ENCODE measurements at regions not wholly inside any gene's neighbourhood (a gene's known extent, or its start where the extent isn't known, plus 50 kb on each side); places are given as distances from the start of the nearest gene placed in this dataset.
"Not testable (repeated sequence)": the region's sequence is repeated elsewhere in the genome, so short reads cannot be mapped to it uniquely, and the experiment has no call there.

DNA sequence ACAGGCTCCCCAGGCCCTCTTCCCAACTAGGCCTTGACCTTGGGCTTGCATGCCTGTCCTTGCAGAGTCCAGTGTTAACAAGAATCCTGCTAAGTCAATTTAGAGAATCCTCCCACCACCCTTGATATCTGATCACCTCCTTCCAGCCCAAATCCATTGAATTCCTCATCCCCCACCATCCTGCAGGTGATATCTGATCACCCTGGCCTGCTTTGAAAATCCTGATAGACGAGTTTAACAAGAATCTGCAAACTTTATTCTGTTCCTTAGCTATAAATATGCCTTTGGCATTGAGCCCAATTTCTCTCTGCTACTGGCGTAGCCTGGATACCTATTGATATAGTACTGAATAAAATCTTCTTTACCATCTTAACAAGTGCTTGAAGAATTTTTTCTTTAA, 125.5 kb downstream of the DIRAS2 start:
- DNase-seq: no peak

DNA sequence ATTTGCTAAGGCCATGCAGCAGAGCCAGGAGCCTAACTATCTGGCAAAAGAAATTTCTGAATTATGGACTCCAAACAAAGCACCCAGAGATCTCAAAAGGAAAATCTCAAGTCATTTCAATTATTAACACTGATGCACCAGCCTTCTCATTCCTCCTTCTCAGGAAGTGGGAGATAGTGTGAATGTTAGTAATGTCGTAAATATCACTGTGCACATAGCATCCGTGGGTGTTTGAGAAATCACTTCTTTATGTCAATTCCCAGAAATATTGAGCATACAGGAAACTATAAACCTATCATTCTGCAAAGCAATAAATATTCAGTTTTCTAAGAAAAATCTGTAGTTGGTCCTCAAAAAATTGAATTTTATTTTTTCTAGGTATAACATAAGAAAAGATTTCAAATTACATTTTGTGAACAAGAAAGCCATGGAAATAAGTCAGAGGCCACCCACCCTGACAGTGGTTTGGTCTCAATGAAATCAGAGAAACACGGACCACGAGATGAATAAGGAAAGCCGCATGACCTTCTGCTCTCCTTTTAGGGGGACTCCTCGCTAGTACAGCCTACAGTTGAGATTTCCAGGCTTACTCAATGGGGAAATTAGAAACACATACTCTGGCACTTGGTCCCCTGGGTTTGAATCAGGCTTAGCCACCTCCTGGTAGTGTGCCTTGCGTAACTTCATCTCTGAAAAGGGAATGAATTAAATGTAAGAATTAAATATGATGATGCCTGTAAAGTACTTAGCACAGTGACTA, 120.6 kb downstream of the DIRAS2 start:
- DNase-seq: no peak

DNA sequence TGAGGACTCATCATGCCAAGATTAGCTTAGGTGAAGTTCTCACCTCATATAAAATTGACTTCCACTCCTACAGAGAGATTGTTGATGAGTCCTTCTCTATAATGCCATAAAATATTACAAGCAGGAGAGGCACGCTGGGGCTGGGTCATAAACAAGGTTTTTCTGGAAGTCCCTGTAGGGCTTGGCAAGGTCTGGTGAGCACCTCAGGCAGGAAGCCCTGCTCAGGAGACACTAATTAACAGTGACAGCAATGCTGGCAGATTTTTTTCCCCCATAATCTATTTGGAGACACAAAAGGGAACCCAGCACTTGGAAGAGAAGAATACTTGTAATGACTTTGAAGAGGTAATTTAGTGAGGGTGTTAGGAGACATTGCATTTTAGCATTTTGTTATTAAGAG, 118.7 kb downstream of the DIRAS2 start:
- DNase-seq: no peak

DNA sequence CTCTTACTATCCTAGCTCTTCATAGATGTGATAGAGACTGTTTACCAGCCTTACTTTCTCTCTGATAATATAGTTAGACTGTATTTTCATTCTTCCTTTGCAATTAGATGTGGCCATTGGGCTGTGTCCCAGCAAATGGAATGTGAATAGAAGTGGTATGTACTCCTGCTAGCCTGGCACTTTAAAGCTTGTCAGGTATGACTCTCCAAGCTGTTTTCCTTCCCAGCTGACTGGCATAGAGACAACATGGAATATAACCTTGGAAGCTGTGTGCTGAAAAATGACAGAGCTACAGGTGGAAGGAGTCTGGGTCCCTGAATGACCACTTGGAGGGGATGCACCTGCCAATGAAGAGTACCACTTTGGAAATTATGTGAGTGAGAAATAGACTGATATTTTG, 116.2 kb downstream of the DIRAS2 start:
- DNase-seq: no peak

DNA sequence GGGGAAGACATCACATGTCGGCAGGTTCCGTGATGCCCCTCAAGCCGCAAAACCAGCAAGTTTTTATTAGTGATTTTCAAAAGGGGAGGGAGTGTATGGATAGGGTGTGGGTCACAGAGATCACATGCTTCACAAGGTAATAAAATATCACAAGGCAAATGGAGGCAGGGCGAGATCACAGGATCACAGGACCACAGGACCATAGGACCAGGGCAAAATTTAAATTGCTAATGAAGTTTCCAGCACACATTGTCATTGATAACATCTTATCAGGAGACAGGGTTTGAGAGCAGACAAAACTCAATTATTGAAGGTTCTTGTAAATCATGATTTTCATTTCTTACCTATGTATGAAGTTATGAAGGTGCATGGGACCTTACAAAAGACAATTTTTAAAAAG, 106.5 kb downstream of the DIRAS2 start:
- DNase-seq: not testable (repeated sequence)

DNA sequence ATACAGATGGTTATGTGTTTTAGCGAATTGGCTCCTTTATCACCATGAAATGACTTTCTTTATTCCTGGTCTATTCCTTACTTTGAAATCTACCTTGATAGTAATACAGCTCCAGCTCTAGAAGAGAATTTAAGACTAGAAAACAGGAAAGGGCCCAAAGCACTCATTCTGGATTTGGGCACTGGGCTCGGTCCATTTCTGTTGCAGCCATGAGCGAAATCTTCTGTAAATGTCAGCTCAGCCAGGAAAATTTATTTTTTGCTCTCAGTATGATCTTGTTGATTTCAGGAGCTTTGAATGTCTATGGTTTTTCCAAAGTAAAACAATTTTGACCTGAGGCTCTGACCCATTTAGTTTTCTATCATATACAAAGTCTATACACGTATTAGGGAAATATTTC, 104.1 kb downstream of the DIRAS2 start:
- DNase-seq: no peak

DNA sequence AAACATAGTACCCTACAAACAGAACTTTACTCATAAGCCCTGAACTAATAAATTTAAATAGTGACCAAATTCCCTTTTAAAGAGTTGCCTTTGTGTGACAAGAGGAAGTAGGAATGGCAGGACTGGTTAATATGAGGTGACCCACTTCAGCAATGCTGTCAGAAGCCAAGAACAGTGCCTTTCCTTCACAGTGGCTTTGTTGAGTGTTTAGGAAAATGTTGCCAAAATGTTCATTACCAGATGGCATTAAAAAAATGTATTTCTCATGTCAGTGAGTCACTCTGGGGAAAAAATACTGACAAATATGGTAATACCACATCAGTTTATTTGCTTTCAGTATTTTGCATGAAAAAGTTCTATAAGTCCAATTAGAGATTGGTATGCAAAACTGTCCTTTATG, 103.3 kb downstream of the DIRAS2 start:
- no peak for DNase-seq

DNA sequence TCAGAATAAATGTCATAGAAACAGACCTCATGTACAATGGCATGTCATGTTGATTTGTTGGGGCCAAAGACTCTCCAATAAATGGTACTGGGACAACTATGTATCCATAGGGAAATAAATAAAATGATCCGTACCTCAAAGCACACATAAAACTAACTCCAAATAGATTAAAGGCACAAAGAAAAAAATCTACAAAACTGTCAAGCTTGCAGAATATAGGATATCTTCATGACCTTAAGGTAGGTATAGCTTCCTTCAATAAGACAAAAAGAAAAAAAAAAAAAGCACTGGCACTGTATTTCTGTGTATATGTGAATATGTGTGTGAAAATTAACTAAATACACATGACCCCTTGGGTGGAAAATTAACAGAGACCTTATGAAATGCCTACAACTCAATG, 101.9 kb downstream of the DIRAS2 start:
- DNase-seq: no peak

DNA sequence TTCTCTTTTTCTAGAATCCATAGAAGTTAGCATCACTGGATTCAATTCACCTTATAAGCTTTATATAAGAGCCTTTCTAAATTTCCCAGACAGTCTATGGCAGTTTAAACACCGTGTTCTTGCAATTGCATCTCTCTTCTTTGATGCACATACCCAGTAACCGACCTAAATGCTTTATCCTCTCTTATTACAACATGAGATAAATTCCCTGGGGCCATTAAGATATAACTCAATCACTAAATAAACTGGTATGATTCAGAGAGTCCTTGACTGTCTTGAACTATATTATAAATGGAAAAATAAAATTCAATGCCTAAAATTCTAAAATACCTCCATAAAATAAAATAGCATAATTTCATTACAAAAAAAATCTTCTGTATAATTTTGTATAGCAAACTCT, 98.1 kb downstream of the DIRAS2 start:
- DNase-seq: no peak

DNA sequence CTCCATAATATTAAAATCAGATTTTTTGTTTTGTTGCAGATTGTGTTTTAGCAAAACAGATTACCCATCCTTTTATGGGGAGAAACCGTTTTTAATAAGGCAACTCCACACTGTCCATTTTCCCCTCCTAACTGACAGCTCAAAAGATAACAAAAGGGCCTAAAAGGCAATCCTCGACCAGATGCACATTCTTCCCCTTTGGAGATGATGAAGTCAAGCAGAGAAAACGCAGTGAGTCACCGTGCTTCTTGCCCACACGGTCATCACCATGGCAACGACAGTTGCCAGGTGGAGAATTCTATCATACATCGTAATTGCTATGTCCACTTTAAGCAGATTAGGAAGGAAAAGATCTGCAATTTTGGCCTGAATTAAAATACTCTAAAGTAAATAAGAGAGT, 96.4 kb downstream of the DIRAS2 start:
- no peak for DNase-seq

DNA sequence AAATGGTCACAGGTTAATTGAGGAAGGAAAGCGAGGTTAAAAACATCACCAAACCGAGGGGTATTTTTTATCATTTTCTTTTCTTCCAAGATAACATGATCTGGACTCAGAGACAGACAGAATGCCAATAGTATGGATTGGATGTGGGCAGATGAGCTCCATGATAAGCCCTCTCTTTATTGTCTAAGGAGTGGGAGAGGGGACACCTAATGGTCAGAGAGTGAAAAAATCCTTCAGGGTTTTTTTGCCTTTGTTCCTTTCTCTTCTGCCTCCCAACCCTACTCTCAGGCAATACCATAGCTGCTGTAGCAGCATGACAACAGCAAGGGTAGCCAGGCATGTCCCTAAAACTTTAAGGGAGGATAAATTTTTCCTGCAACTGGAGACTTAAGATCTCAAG, 94.7 kb downstream of the DIRAS2 start:
- no peak for DNase-seq

DNA sequence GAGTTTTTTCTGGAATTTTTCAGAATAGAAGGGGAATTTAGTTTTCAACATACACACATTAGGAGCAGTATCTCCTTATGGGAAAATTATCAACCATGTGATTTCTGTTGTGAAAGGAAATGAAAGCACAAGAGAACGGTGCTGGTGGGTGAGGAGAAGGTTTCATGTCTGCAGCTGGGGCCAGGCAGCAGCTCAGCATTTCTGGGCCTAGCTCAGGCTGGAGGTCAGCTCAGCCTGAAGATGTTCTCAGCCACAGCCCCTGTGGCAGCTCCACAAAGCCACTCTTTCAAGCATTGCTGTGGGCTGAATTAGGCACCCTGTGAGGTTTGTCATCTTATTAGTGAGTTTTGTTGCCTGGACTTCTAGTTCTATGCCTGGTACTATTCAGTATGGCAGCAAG, 90.3 kb downstream of the DIRAS2 start:
- no peak for DNase-seq

DNA sequence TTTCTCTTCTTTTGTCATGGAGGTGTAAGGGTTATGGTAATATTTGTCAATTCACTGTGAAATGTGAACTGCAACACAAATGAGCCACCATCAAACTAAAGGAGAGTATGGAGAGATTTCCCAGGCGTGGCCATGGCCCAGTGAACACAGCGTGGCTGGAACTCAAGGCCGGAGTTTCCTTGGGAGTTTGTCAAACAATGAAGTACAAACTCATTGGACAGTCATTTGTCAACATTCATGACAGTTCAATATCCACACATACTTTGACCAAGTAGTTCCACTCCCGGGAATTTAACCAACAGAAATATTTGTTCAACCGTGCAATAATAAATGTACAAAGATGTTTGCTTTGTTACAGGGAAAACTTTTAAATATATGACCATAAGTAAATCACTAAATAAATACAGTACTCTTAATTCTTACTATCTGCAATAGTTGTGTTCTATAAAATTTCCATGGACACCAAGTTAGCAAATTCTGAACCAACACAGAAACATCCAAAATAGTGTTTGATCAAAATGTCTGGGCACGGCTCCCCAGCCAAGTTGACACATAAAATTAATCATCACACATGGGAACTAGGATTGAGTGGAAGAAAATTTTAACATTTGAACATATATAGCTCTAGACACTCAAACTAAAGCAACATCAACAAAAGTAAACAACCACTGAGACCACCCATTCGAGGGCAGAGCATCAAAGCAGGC, 87.1 kb downstream of the DIRAS2 start:
- DNase-seq: no peak

DNA sequence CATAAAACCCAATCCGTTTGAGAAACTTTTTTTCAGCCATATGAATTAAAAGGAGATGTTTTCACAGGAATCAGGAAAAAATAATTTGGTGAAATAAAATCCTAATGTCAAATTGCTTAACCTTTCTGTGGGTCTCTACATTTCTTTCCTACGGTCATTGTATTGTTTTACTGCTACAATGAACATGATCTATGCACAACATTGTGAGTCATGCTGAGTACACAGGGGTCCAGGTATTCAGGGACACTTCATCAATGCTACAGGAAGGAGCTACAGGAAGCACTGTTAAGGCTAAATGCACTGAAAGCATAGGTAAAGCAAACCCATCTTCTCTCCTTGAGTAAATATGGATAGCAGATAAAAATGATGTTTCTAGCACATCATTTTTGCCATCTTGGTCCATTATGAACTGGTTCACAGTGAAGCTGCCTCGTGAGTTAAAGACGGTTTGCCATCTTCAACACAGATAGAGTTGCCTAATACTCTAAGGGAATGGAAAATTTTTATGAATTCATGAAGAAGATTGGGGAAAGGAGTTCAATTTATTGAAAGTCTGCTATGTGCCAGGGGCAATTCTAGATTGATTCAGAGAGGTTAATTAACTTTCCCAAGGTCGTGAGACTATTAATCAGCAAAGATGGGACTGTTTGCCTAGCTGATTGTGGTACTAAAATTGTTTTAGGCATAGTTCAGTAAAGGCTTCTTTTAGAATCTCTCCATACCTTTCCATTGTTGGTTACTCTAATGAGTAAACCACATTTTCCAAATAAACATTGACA, 85.5 kb downstream of the DIRAS2 start:
- DNase-seq: no peak

DNA sequence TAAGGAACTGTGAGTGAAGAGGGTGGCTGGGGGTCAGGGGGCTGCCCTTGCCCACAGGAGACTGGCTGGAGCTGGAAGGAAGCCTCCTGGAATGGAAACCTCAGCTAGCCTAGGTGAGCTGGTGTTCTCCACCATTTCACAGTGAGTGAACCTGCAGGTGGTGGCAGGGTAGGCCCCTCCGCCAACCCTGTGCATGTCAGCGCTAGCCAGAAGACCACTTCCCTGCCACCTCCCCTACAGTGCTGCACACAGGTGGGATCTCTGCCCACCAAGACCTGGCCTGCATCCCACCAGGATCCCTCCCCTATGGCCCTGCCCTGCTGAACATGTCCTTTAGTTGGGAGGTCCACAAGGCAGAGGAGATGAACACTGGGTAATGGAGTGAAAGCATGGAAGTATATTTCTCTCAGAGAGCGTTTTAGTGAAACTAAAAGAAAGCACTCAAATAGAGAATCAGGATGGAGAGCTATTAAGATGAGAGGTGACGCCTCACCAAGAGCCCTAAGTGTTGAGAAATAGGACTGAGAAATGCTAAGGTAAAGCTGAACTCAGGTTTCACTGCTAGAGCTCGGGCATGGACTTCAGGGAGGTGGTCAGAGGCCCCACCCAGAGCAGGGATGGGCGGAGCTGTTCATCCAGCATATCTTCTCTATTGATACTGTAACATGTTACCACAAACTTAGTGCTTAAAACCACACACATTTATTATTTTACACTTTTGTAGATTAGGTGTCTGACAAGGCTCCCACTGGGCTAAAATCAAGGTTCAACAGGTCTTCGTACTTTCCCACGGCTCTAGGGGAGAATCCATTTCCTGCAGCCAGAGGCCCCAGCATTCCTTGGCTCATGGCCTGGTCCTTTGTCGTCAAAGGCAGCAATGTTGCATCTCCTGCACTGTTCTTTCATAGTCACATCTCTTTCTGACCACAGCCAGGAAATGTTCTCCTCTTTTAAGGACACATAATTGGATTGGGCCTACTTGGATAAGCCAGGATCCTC, 83.2 kb downstream of the DIRAS2 start:
- DNase-seq: no peak
